HEK293T (cell line): ENCODE measurements at regions not wholly inside any gene's neighbourhood (a gene's known extent, or its start where the extent isn't known, plus 50 kb on each side); places are given as distances from the start of the nearest gene placed in this dataset.

Experiments used
- CTCF ChIA-PET: fragments of 350-600 bp; formaldehyde crosslinking; extraction: SDS; loops from one replicate; lab custom pipeline; 2021; ENCODE audit warnings: antibody characterized with exemption, inconsistent platforms; lab: Yijun Ruan, JAX
- POLR2A ChIA-PET: fragments of 350-600 bp; formaldehyde crosslinking; extraction: SDS; loops from one replicate; lab custom pipeline; 2020; ENCODE audit warnings: antibody characterized with exemption, inconsistent platforms; lab: Yijun Ruan, JAX
- DNase-seq: peaks from one replicate; pipeline ENCODE4 v3.0.0; 2012; ENCODE audit warnings: mixed read lengths; ENCODE audit errors: extremely low spot score
- ARNT ChIP-seq: fragments of 450-650 bp; IDR thresholded peaks from 2 replicates; pipeline ENCODE4 v1.6.1; 2017; ENCODE audit warnings: mild to moderate bottlenecking
- BHLHE40 ChIP-seq: fragments of 450-650 bp; IDR thresholded peaks from 2 replicates; pipeline ENCODE4 v1.6.1; 2016; ENCODE audit warnings: mild to moderate bottlenecking, moderate library complexity, borderline replicate concordance
- CTBP1 ChIP-seq: fragments of 450-650 bp; IDR thresholded peaks from 2 replicates; pipeline ENCODE4 v1.6.1; 2016; ENCODE audit warnings: borderline replicate concordance
- ELF4 ChIP-seq: fragments of 450-650 bp; IDR thresholded peaks from 2 replicates; pipeline ENCODE4 v1.6.1; 2017; ENCODE audit warnings: antibody characterized with exemption
- FOXA1 ChIP-seq: fragments of 450-650 bp; IDR thresholded peaks from 2 replicates; pipeline ENCODE4 v1.6.1; 2016; ENCODE audit warnings: mild to moderate bottlenecking
- FOXK2 ChIP-seq: fragments of 450-650 bp; IDR thresholded peaks from 2 replicates; pipeline ENCODE4 v1.6.1; 2016; ENCODE audit warnings: mild to moderate bottlenecking
- FOXM1 ChIP-seq: fragments of 450-650 bp; IDR thresholded peaks from 2 replicates; pipeline ENCODE4 v1.6.1; 2017; ENCODE audit warnings: mild to moderate bottlenecking, borderline replicate concordance
- HDGF ChIP-seq: fragments of 450-650 bp; IDR thresholded peaks from 2 replicates; pipeline ENCODE4 v1.6.1; 2017; ENCODE audit warnings: antibody characterized with exemption, borderline replicate concordance
- L3MBTL2 ChIP-seq: fragments of 450-650 bp; conservative IDR thresholded peaks from 2 replicates; pipeline ENCODE4 v1.6.1; 2016; ENCODE audit warnings: mild to moderate bottlenecking
- LEF1 ChIP-seq: fragments of 450-650 bp; IDR thresholded peaks from 2 replicates; pipeline ENCODE4 v1.6.1; 2017; ENCODE audit warnings: mild to moderate bottlenecking, borderline replicate concordance
- NFRKB ChIP-seq: fragments of 450-650 bp; IDR thresholded peaks from 2 replicates; pipeline ENCODE4 v1.6.1; 2016; ENCODE audit warnings: mild to moderate bottlenecking, moderate library complexity
- PKNOX1 ChIP-seq: fragments of 450-650 bp; IDR thresholded peaks from 2 replicates; pipeline ENCODE4 v1.6.1; 2016
- SP1 ChIP-seq: fragments of 450-650 bp; IDR thresholded peaks from 2 replicates; pipeline ENCODE4 v1.6.1; 2017
- SUZ12 ChIP-seq: fragments of 450-650 bp; IDR thresholded peaks from 2 replicates; pipeline ENCODE4 v1.6.1; 2016; ENCODE audit warnings: mild to moderate bottlenecking
- TARDBP ChIP-seq: fragments of 450-650 bp; IDR thresholded peaks from 2 replicates; pipeline ENCODE4 v1.6.1; 2016
- ZNF384 ChIP-seq: fragments of 450-650 bp; IDR thresholded peaks from 2 replicates; pipeline ENCODE4 v1.6.1; 2016

- TF ChIP-seq ZNF384 = no peak
- no peak for TF ChIP-seq FOXA1
- TF ChIP-seq LEF1 = no peak
- no peak for DNase-seq
- POLR2A ChIA-PET = no interaction called here
- CTCF ChIA-PET = no interaction called here
Observed at GRCh38 chr9:86488794-86489193, 134.6 kb upstream of the TUT7 start.

GRCh38 chr9:86488345-86488744, 134.1 kb upstream of the TUT7 start:
- no peak for DNase-seq
- no peak for TF ChIP-seq PKNOX1
- no peak for TF ChIP-seq SP1
- TF ChIP-seq FOXM1 = no peak
- no peak for TF ChIP-seq NFRKB
- TF ChIP-seq ELF4 = no peak
- no peak for TF ChIP-seq HDGF
- no peak for TF ChIP-seq SUZ12
- TF ChIP-seq LEF1 = no peak
- no peak for TF ChIP-seq FOXA1
- no peak for TF ChIP-seq TARDBP
- TF ChIP-seq ARNT = no peak
- TF ChIP-seq BHLHE40 = no peak
- no peak for TF ChIP-seq ZNF384
- TF ChIP-seq FOXK2 = no peak
- TF ChIP-seq L3MBTL2 = no peak
- no peak for TF ChIP-seq CTBP1
- ChIA-PET POLR2A (no interaction called here), CTCF (interaction anchor here (2.6 kb wide), 1 partner anchor 55 kb away, joined by 8 read pairs; no protein-coding TSS in a partner anchor)

DNA sequence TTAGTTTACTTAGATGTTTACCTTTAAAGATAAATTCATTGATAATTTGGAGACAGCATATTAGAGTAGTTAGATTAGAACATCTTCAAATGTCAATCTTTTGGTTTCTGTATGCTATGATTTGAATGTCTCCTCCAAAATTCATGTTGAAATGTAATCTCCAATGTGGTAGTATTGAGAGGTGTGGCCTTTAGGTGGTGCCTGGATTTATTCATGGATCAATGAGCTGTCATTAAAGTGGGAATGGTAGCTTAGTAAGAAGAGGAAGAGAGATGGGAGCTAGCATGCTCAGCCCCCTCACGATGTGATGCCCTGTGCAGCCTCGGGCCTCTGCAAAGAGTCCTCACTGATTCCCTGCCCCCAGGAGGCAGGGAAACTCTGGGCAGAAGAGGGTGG, 133.6 kb upstream of the TUT7 start:
- ChIA-PET POLR2A (no interaction called here), CTCF (interaction anchor here (2.6 kb wide), 1 partner anchor 54 kb away, joined by 8 read pairs; no protein-coding TSS in a partner anchor)
- DNase-seq = no peak
- TF ChIP-seq LEF1 (no peak), ARNT (no peak)

- ChIA-PET POLR2A (no interaction called here), CTCF (interaction anchor here (0.7 to 2.6 kb wide), 4 partner anchors 53 to 838 kb away, joined by 3 to 8 read pairs (median 3); no protein-coding TSS in a partner anchor)
- peak; percentile 38 for DNase-seq
- no peak for TF ChIP-seq PKNOX1
- TF ChIP-seq NFRKB = no peak
- no peak for TF ChIP-seq ELF4
- TF ChIP-seq ARNT = no peak
- TF ChIP-seq FOXK2 = no peak
- TF ChIP-seq L3MBTL2 = no peak
- no peak for TF ChIP-seq SUZ12
- no peak for TF ChIP-seq HDGF
- TF ChIP-seq TARDBP = no peak
- TF ChIP-seq FOXA1 = no peak
Observed at GRCh38 chr9:86486891-86487837, 133.0 kb upstream of the TUT7 start.

- ChIA-PET POLR2A (no interaction called here), CTCF (no interaction called here)
- TF ChIP-seq FOXK2 (no peak), FOXA1 (no peak), SP1 (no peak), LEF1 (no peak), TARDBP (no peak), CTBP1 (no peak), BHLHE40 (no peak), SUZ12 (no peak), ARNT (no peak), ELF4 (no peak), HDGF (no peak), L3MBTL2 (no peak), NFRKB (no peak), ZNF384 (no peak), FOXM1 (no peak)
- DNase-seq = no peak
Observed at GRCh38 chr9:86485359-86485758, 131.1 kb upstream of the TUT7 start.

DNA sequence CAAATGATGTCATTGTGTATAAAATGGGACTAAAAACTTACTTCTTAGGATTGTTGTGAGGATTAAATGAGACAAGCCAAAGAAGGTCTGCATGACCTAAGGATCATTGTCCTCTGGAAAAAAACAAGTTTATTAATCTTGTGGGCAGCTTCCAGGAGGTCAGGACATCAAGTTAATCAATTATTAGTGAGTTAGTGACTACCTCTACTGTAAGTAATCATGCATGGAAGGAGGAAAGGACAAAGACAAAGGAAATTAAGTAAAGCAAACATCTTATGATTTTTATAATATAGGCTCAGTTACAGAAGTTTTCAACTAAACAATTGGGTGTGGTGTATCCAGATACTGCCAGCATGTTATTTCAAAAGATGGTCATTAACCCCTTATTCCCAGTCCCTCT, 129.3 kb upstream of the TUT7 start:
- CTCF ChIA-PET = no interaction called here
- POLR2A ChIA-PET = no interaction called here
- TF ChIP-seq FOXA1 (no peak), PKNOX1 (no peak), SUZ12 (no peak), SP1 (no peak), HDGF (no peak), L3MBTL2 (no peak), FOXM1 (no peak), BHLHE40 (no peak), FOXK2 (no peak), ZNF384 (no peak), ELF4 (no peak), NFRKB (no peak), CTBP1 (no peak), TARDBP (no peak), ARNT (no peak), LEF1 (no peak)
- no peak for DNase-seq
